Activated B cell treated with CpG ODN at 0.5 μM for 24 hours (primary cell): ENCODE measurements at regions not wholly inside any gene's neighbourhood (a gene's known extent, or its start where the extent isn't known, plus 50 kb on each side); places are given as distances from the start of the nearest gene placed in this dataset.

Experiments
- ATAC-seq: fragments of 200-7000 bp; cut with Tn5 transposase; one replicate; pipeline ENCODE4 v1.10.0; 2021; ENCODE audit warnings: low read depth, mild to moderate bottlenecking, moderate library complexity
- CTCF ChIA-PET: fragments of 350-600 bp; sonication (Branson Sonifier 250); formaldehyde crosslinking; loops from one replicate; lab custom pipeline; 2021; ENCODE audit warnings: antibody characterized with exemption; lab: Charles Lee
- POLR2A ChIA-PET: fragments of 350-600 bp; sonication (Branson Sonifier 250); formaldehyde crosslinking; loops from one replicate; lab custom pipeline; 2021; ENCODE audit warnings: antibody characterized with exemption; lab: Charles Lee
- DNase-seq: peaks from one replicate; pipeline ENCODE4 v3.0.0; 2022
- H3K27ac Mint-ChIP-seq: one replicate; pipeline ENCODE4 v1.8.0; 2020; ENCODE audit warnings: mixed read lengths
- H3K27me3 Mint-ChIP-seq: one replicate; pipeline ENCODE4 v1.8.0; 2021; ENCODE audit warnings: mixed read lengths
- H3K36me3 Mint-ChIP-seq: one replicate; pipeline ENCODE4 v1.8.0; 2021; ENCODE audit warnings: low read depth, mixed read lengths
- H3K4me1 Mint-ChIP-seq: one replicate; pipeline ENCODE4 v1.8.0; 2021; ENCODE audit warnings: mixed read lengths
- H3K4me3 Mint-ChIP-seq: one replicate; pipeline ENCODE4 v1.8.0; 2020; ENCODE audit warnings: mild to moderate bottlenecking, mixed read lengths
- H3K9me3 Mint-ChIP-seq: one replicate; pipeline ENCODE4 v1.8.0; 2020; ENCODE audit warnings: mixed read lengths
- CTCF ChIP-seq: fragments of 200-600 bp; IDR thresholded peaks from one replicate; pipeline ENCODE4 v1.8.0; 2022; ENCODE audit warnings: antibody characterized with exemption, mild to moderate bottlenecking
- intact Hi-C: fragments of 100-400 bp; cut with micrococcal nuclease; formaldehyde crosslinking; loops from one replicate; pipeline ENCODE4 v1.15.1; 2024

- intact Hi-C loops, result no loop called here
- Mint-ChIP-seq H3K27ac (no peak overlapping the region), H3K4me3 (no peak overlapping the region), H3K9me3 (no peaks in the 10 kb centered on the region), H3K4me1 (no peaks in the 10 kb centered on the region), H3K27me3 (peaks cover 15% of the 10 kb centered on the region), H3K36me3 (no peaks in the 10 kb centered on the region)
- CTCF ChIA-PET, result no interaction called here
- POLR2A ChIA-PET, result no interaction called here
- no peak for TF ChIP-seq CTCF
- ATAC-seq (no peak), DNase-seq (no peak)
Measured at GRCh38 chr2:234710587-234710986, 213.7 kb upstream of the ARL4C start.

GRCh38 chr2:234710066-234710465 is 213.2 kb upstream of the ARL4C start:
- Mint-ChIP-seq H3K27ac (no peak overlapping the region), H3K9me3 (no peaks in the 10 kb centered on the region), H3K4me1 (no peaks in the 10 kb centered on the region), H3K27me3 (peaks cover 15% of the 10 kb centered on the region), H3K36me3 (no peaks in the 10 kb centered on the region), H3K4me3 (no peak overlapping the region)
- DNase-seq, result no peak
- CTCF ChIA-PET, result no interaction called here
- ATAC-seq, result no peak
- TF ChIP-seq CTCF, result no peak
- POLR2A ChIA-PET, result no interaction called here
- intact Hi-C loops, result no loop called here

- H3K27ac Mint-ChIP-seq, result no peak overlapping the region
Measured at GRCh38 chr2:234708717-234709116, 211.8 kb upstream of the ARL4C start.

GRCh38 chr2:234708091-234708683 is 211.3 kb upstream of the ARL4C start:
- intact Hi-C loops, result no loop called here
- Mint-ChIP-seq H3K4me1 (no peaks in the 10 kb centered on the region), H3K36me3 (no peaks in the 10 kb centered on the region), H3K27me3 (peaks cover 13% of the 10 kb centered on the region), H3K4me3 (no peak overlapping the region), H3K9me3 (no peaks in the 10 kb centered on the region), H3K27ac (no peak overlapping the region)
- DNase-seq (no peak), ATAC-seq (no peak)
- ChIA-PET POLR2A (no interaction called here), CTCF (no interaction called here)
- TF ChIP-seq CTCF, result no peak

More at GRCh38 chr2:234708717-234709116, 211.8 kb upstream of the ARL4C start:
- Mint-ChIP-seq H3K9me3 (no peaks in the 10 kb centered on the region), H3K27me3 (peaks cover 14% of the 10 kb centered on the region), H3K4me3 (no peak overlapping the region), H3K4me1 (no peaks in the 10 kb centered on the region), H3K36me3 (no peaks in the 10 kb centered on the region)
- ATAC-seq, result no peak
- POLR2A ChIA-PET, result no interaction called here
- no peak for DNase-seq
- intact Hi-C loops, result no loop called here
- no peak for TF ChIP-seq CTCF
- CTCF ChIA-PET, result no interaction called here

- no peak for ATAC-seq
Measured at GRCh38 chr2:234706086-234706485, 209.2 kb upstream of the ARL4C start.

More at GRCh38 chr2:234706086-234706485, 209.2 kb upstream of the ARL4C start:
- H3K36me3 Mint-ChIP-seq, result no peaks in the 10 kb centered on the region
- CTCF ChIA-PET, result no interaction called here
- no peak overlapping the region for H3K27ac Mint-ChIP-seq
- intact Hi-C loops, result no loop called here
- peaks cover 8% of the 10 kb centered on the region for H3K27me3 Mint-ChIP-seq
- H3K4me3 Mint-ChIP-seq, result no peak overlapping the region
- TF ChIP-seq CTCF, result no peak
- POLR2A ChIA-PET, result no interaction called here
- H3K9me3 Mint-ChIP-seq, result no peaks in the 10 kb centered on the region
- no peaks in the 10 kb centered on the region for H3K4me1 Mint-ChIP-seq
- DNase-seq, result no peak
